BLaER1 (cell line): ENCODE measurements at regions not wholly inside any gene's neighbourhood (a gene's known extent, or its start where the extent isn't known, plus 50 kb on each side); places are given as distances from the start of the nearest gene placed in this dataset.
"Not testable (repeated sequence)": the region's sequence is repeated elsewhere in the genome, so short reads cannot be mapped to it uniquely, and the experiment has no call there.

Experiments
- H3K27ac ChIP-seq: shearing (Covaris generic); formaldehyde crosslinking; 2 replicates; pipeline ENCODE4 v1.8.1; 2022
- H3K27me3 ChIP-seq: shearing (Covaris generic); formaldehyde crosslinking; 2 replicates; pipeline ENCODE4 v1.8.1; 2022
- H3K36me3 ChIP-seq: shearing (Covaris generic); formaldehyde crosslinking; 2 replicates; pipeline ENCODE4 v1.8.1; 2022
- H3K4me1 ChIP-seq: shearing (Covaris generic); formaldehyde crosslinking; 2 replicates; pipeline ENCODE4 v1.8.1; 2022
- H3K4me2 ChIP-seq: shearing (Covaris generic); formaldehyde crosslinking; 2 replicates; pipeline ENCODE4 v1.8.1; 2022
- H3K4me3 ChIP-seq: shearing (Covaris generic); formaldehyde crosslinking; 2 replicates; pipeline ENCODE4 v1.8.1; 2022
- H3K9ac ChIP-seq: shearing (Covaris generic); formaldehyde crosslinking; 2 replicates; pipeline ENCODE4 v1.8.1; 2022
- H3K9me3 ChIP-seq: shearing (Covaris generic); formaldehyde crosslinking; 2 replicates; pipeline ENCODE4 v1.8.1; 2022
- H4K20me1 ChIP-seq: shearing (Covaris generic); formaldehyde crosslinking; 2 replicates; pipeline ENCODE4 v1.8.1; 2022
- Cebpa-rat ChIP-seq: shearing (Covaris generic); IDR thresholded peaks from 2 replicates; pipeline ENCODE4 v1.8.1; 2022

DNA sequence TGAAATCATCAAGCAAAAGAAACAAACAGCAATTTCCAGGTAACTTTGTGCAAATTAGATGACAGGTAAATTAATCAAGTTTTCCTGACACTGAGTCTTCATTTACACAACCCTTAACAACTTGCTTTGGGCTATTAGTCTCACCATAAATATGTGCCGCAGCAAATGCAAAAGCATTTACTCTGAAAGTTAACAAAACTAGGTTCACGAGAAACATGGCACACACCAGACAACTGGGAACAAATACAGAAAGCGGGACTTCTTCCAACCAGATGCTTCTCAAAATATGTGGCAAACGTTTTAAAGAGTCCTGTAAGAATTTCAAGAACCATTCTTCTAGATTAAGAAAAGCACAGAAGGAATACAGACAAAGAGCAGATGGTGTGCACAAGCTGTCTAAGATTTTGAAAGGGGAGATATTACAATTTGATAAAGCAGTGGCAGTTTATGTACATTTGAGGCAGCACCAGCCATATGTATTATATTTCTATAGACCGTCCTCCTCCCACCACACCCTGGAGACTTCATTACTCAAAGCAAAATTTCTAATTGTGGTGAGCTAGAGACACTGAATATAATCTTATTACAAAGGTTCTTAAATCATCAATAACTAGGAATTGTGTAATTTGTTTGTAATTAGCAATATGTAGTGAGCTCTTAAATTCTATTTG lies 192.5 kb upstream of the ADAMTS3 start:
- Histone ChIP-seq H3K4me1 (no peaks in the 10 kb centered on the region), H3K4me3 (no peak overlapping the region), H3K4me2 (no peak overlapping the region), H4K20me1 (no peaks in the 10 kb centered on the region), H3K36me3 (no peaks in the 10 kb centered on the region), H3K27me3 (no peaks in the 10 kb centered on the region), H3K9ac (no peak overlapping the region), H3K9me3 (no peaks in the 10 kb centered on the region), H3K27ac (no peak overlapping the region)
- no peak for TF ChIP-seq Cebpa-rat

DNA sequence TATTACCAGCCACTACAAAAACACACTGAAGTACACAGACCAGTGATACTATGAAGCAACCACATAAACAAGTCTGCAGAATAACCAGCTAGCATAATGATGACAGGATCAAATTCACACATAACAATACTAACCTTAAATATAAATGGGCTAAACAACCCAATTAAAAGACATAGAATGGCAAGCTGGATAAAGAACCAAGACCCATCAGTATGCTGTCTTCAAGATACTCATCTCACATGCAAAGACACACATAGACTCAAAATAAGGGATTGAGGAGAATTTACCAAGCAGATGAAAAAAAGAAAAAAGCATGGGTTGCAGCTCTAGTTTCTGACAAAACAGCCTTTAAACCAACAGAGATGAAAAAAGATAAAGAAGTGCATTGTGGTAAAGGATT lies 184.4 kb upstream of the ADAMTS3 start:
- not testable (repeated sequence) for H3K27ac ChIP-seq, H3K27me3 ChIP-seq, H3K9ac ChIP-seq, H4K20me1 ChIP-seq, H3K4me1 ChIP-seq, H3K36me3 ChIP-seq, H3K4me2 ChIP-seq, H3K4me3 ChIP-seq
- H3K9me3 ChIP-seq = peaks cover 31% of the 10 kb centered on the region

DNA sequence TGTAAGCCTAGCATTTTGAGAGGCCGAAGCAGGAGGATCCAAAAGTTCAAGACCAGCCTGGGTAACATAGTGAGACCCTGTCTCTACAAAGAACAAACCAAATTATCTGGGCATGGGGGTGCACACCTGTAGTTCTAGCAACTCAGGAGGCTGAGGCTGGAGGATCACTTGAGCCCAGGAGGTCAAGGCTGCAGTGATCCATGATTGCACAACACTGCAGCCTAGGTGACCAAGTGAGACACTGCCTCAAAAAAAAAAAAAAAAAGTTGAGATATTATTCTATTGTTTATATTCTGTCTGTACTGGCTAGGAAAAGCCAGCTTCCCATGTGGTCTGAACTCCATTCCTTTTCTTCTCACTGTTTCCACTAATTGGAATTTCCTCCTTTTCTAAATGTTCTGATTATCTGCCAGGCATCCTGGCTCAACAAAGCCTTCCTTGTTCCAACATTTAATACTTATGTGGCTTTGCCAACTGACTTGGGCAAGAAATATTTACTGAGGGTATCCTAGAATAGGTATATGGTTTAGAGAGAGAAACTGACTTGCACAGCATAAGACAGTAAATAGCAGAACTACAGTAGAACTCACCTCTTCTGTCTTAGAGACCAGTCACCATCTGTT lies 175.2 kb upstream of the ADAMTS3 start:
- no peak overlapping the region for H3K27ac ChIP-seq
- no peaks in the 10 kb centered on the region for H4K20me1 ChIP-seq
- H3K9me3 ChIP-seq = peaks cover 1% of the 10 kb centered on the region
- no peak for TF ChIP-seq Cebpa-rat
- no peak overlapping the region for H3K4me3 ChIP-seq
- H3K36me3 ChIP-seq = no peaks in the 10 kb centered on the region
- H3K9ac ChIP-seq = no peak overlapping the region
- no peaks in the 10 kb centered on the region for H3K4me1 ChIP-seq
- H3K4me2 ChIP-seq = no peak overlapping the region
- no peaks in the 10 kb centered on the region for H3K27me3 ChIP-seq

DNA sequence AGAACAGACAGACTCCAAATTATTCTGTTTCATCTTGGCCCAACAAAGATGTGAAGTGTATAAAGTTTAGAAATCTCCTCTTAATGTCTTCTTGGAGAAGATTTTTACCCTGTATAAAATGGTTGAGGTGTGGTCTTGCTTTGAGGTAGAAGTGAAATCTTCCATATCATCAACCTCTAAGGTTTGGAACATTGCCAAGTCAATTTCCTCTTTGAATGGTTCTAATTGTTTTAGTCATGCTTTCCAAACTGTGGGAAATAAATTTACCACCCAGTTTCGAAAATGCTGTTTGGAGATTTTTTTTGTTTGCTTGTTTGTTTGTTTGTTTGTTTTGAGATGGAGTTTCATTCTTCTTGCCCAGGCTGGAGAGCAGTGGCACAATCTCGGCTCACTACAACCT lies 174.1 kb upstream of the ADAMTS3 start:
- no peak for TF ChIP-seq Cebpa-rat
- Histone ChIP-seq H3K4me3 (no peak overlapping the region), H3K27ac (no peak overlapping the region), H4K20me1 (no peaks in the 10 kb centered on the region), H3K9ac (no peak overlapping the region), H3K4me2 (no peak overlapping the region), H3K9me3 (no peaks in the 10 kb centered on the region), H3K36me3 (no peaks in the 10 kb centered on the region), H3K4me1 (no peaks in the 10 kb centered on the region), H3K27me3 (no peaks in the 10 kb centered on the region)

DNA sequence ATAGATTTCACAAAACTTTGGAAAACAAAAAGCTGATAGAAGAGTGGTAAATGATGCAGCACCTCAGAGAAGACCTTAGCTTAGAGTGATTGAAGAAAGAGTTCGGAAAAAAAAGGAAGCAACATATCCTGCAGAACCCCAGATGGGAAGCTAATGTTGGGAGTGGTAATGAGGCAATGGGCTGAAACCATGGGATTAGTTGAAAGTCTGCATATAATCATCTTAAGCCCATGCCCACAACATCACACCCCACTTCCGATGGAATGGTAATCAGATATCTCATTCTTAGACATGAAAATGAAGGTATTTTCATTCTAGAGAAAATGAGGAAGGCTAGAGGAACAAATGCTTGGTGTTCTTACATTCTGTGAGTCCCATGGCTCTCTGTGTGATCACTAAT lies 146.3 kb upstream of the ADAMTS3 start:
- no peaks in the 10 kb centered on the region for H3K36me3 ChIP-seq
- no peak overlapping the region for H3K4me3 ChIP-seq
- no peaks in the 10 kb centered on the region for H4K20me1 ChIP-seq
- H3K27me3 ChIP-seq = no peaks in the 10 kb centered on the region
- no peaks in the 10 kb centered on the region for H3K4me1 ChIP-seq
- H3K9ac ChIP-seq = no peak overlapping the region
- no peaks in the 10 kb centered on the region for H3K9me3 ChIP-seq
- no peak overlapping the region for H3K27ac ChIP-seq
- no peak for TF ChIP-seq Cebpa-rat
- no peak overlapping the region for H3K4me2 ChIP-seq

DNA sequence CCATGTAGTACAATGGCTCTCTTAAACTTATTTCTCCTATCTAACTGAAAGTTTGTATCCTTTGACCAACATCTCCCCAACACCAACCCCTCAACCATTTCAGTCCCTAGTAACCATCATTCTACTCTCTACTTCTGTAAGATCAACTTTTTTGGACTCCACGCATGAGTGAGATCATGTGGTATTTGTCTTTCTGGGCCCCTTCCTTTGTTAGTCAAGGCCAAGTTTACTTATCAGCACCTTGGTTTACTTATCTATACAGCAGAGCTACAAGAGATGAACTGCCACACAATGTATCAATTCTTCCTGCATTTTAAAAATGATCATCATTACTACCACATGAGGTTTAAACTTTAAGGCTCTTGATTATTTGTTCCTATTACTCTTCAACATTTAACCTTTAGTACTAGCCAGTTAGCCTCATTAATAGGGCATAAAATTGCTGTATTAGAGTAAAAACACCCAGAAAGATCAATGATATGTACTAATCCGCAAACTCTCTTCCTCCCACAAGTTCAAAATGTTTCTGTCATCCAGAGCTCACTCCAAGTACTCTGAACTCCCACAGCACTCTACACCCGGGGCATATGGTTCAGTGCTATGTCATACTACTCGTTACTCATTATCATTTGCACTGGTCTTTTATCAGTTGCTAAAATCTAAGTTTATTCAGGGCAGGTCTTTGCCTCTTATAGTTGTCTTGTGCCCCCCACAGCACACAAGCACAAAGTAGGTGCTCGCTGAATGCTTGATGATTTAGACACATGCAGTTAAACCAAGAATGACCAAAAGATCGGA lies 145.7 kb upstream of the ADAMTS3 start:
- TF ChIP-seq Cebpa-rat = no peak
- Histone ChIP-seq H3K9me3 (no peaks in the 10 kb centered on the region), H3K27ac (no peak overlapping the region), H3K4me1 (no peaks in the 10 kb centered on the region), H3K36me3 (no peaks in the 10 kb centered on the region), H3K4me3 (no peak overlapping the region), H3K4me2 (no peak overlapping the region), H3K9ac (no peak overlapping the region), H4K20me1 (no peaks in the 10 kb centered on the region), H3K27me3 (no peaks in the 10 kb centered on the region)

DNA sequence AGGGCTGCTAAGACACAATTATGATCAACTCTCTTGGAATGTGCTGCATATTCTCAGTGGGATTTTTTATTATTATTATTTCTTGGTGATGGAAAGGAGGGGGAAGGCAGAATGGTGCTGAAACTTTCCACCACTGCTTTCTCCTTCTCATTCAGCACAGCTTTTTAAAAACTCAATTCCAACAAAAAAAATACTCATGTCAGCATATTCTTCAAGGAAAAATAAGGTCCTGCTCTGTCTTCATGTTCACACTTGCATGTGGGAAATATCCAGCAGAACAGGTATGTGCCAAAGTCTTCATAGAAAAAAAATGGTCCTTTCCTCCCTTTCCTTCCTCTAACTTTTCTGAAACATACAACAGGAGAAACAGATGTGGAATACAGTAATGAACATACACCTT lies 144.0 kb upstream of the ADAMTS3 start:
- H3K4me1 ChIP-seq = no peaks in the 10 kb centered on the region
- no peak overlapping the region for H3K9ac ChIP-seq
- no peak for TF ChIP-seq Cebpa-rat
- no peaks in the 10 kb centered on the region for H3K9me3 ChIP-seq
- no peaks in the 10 kb centered on the region for H3K27me3 ChIP-seq
- H3K36me3 ChIP-seq = no peaks in the 10 kb centered on the region
- H3K4me2 ChIP-seq = no peak overlapping the region
- H4K20me1 ChIP-seq = no peaks in the 10 kb centered on the region
- H3K4me3 ChIP-seq = no peak overlapping the region
- H3K27ac ChIP-seq = no peak overlapping the region

DNA sequence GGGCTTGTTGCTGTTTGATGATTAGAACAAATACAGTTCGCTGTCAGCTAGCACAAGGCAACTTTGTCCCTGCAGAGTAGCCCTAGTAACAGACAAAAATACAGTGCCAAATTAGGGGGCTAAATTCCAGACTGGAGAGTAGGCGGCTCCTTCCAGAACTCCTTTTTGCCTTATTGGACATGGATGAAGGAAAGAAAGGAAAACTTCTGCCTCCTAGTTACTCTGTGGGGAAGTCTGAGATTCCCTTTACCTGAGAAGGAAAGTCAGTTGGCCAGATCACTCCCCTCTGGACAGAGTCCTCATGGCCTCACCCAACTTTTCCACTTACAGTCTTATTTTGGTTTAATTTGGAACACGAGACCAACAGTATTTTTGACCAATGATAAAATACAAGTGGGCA lies 140.5 kb upstream of the ADAMTS3 start:
- Histone ChIP-seq H3K4me1 (no peaks in the 10 kb centered on the region), H3K27ac (no peak overlapping the region), H3K36me3 (no peaks in the 10 kb centered on the region), H4K20me1 (no peaks in the 10 kb centered on the region), H3K4me3 (no peak overlapping the region), H3K9ac (no peak overlapping the region), H3K27me3 (no peaks in the 10 kb centered on the region), H3K9me3 (no peaks in the 10 kb centered on the region), H3K4me2 (no peak overlapping the region)
- TF ChIP-seq Cebpa-rat = no peak

DNA sequence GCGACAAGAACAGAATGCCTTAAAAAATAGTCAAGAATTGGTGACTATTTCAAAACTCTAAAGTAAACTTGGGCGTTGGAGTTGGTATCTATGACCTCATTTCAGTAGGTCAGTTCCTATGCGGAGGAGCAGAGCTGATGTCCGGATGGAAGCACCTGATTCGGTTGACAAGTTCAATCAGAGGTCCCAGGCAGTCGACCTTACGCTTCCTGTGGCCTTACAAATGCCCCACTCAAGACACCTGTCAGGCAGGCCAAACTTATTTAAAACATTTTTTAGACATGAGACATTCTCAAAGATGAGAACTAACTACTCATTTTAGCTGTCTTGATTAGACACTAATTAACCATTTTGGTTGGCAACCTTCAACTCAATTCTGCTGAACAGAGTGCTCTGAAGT lies 137.7 kb upstream of the ADAMTS3 start:
- Histone ChIP-seq H3K4me2 (no peak overlapping the region), H3K4me3 (no peak overlapping the region), H3K4me1 (no peaks in the 10 kb centered on the region), H3K36me3 (no peaks in the 10 kb centered on the region), H3K9ac (no peak overlapping the region), H3K27me3 (no peaks in the 10 kb centered on the region), H3K27ac (no peak overlapping the region), H3K9me3 (no peaks in the 10 kb centered on the region), H4K20me1 (no peaks in the 10 kb centered on the region)
- no peak for TF ChIP-seq Cebpa-rat

DNA sequence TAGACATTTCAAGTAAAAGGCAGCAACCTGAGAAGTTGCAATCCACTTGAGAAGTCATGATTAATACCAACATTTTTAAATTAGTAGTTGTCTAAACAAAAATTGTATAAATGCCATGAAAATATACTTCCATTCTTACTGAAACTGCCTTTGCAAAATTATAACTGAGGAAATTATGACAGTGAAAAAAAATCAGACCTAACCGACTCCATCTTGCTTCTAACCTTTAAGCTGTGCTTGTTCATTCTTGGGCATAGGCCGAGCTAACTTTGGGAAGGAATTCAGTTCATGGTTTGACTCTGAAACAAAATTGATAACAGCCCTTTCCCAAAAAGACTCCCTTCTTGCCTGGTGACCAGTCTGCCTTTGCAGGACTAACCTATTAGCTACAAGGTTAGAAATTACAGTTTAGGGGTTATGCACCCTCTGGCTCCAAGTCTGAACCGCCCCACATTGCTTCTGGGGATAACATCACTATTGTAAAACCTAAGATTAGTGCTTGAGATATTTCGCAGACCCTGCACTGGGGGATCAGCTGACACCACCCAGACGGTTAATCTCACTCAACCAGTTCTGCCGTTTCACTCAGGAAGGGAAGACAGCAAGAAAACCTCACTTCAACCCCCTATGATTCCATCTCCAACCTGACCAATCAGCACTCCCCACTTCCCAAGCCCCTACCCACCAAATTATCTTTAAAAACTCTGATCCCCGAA lies 136.1 kb upstream of the ADAMTS3 start:
- H3K36me3 ChIP-seq, H3K4me1 ChIP-seq, H3K9me3 ChIP-seq, H3K9ac ChIP-seq, H4K20me1 ChIP-seq, H3K27ac ChIP-seq, H3K27me3 ChIP-seq, H3K4me2 ChIP-seq, H3K4me3 ChIP-seq: not testable (repeated sequence)
